MCF 10A (cell line): ENCODE measurements at regions not wholly inside any gene's neighbourhood (a gene's known extent, or its start where the extent isn't known, plus 50 kb on each side); places are given as distances from the start of the nearest gene placed in this dataset.
A peak's percentile ranks its signal among the peaks of the same experiment; 100 is the strongest.

Experiments
- BruUV-seq: library from RNA; stranded (reverse); fragments of 400-500 nt; replicated peaks from 2 replicates; lab custom pipeline; 2021; lab: Mats Ljungman, UMichigan
- CTCF ChIA-PET: fragments of 300-600 bp; sonication (Branson Sonifier 250); formaldehyde crosslinking; extraction: SDS; loops from one replicate; lab custom pipeline; 2021; ENCODE audit warnings: antibody characterized with exemption, inconsistent platforms; lab: Yijun Ruan, JAX
- POLR2A ChIA-PET: fragments of 300-600, 350-650 bp; sonication (Branson Sonifier 250); formaldehyde crosslinking; extraction: SDS; loops from one replicate; lab custom pipeline; 2020; ENCODE audit warnings: antibody characterized with exemption, inconsistent platforms; lab: Yijun Ruan, JAX
- DNase-seq: peaks from one replicate; pipeline ENCODE4 v3.0.0-alpha.2; 2018; ENCODE audit not compliant: unreplicated experiment
- H3K27ac Mint-ChIP-seq: one replicate; pipeline ENCODE4 v1.8.0; 2022; ENCODE audit warnings: mild to moderate bottlenecking, low read depth, mixed read lengths; ENCODE audit not compliant: unreplicated experiment
- H3K27me3 Mint-ChIP-seq: one replicate; pipeline ENCODE4 v1.8.0; 2022; ENCODE audit warnings: mixed read lengths; ENCODE audit not compliant: insufficient read depth, unreplicated experiment
- H3K36me3 Mint-ChIP-seq: one replicate; pipeline ENCODE4 v1.8.0; 2022; ENCODE audit warnings: mild to moderate bottlenecking, moderate library complexity, mixed read lengths; ENCODE audit not compliant: insufficient read depth, unreplicated experiment
- H3K4me1 Mint-ChIP-seq: one replicate; pipeline ENCODE4 v1.8.0; 2022; ENCODE audit warnings: mixed read lengths; ENCODE audit not compliant: insufficient read depth, unreplicated experiment
- H3K4me3 Mint-ChIP-seq: one replicate; pipeline ENCODE4 v1.8.0; 2022; ENCODE audit warnings: mild to moderate bottlenecking, moderate library complexity, mixed read lengths; ENCODE audit not compliant: unreplicated experiment
- H3K9me3 Mint-ChIP-seq: one replicate; pipeline ENCODE4 v1.8.0; 2022; ENCODE audit warnings: mixed read lengths; ENCODE audit not compliant: unreplicated experiment
- intact Hi-C: fragments of 100-400 bp; cut with micrococcal nuclease; formaldehyde crosslinking; loops from 2 replicates; pipeline ENCODE4 v1.14.1; 2022
- TF ChIP-seq, protein P1 (sequence below): fragments of 200-600 bp; IDR thresholded peaks from one replicate; pipeline ENCODE4 v1.8.0; 2022; ENCODE audit warnings: antibody characterized with exemption, mild to moderate bottlenecking; ENCODE audit not compliant: unreplicated experiment

DNA sequence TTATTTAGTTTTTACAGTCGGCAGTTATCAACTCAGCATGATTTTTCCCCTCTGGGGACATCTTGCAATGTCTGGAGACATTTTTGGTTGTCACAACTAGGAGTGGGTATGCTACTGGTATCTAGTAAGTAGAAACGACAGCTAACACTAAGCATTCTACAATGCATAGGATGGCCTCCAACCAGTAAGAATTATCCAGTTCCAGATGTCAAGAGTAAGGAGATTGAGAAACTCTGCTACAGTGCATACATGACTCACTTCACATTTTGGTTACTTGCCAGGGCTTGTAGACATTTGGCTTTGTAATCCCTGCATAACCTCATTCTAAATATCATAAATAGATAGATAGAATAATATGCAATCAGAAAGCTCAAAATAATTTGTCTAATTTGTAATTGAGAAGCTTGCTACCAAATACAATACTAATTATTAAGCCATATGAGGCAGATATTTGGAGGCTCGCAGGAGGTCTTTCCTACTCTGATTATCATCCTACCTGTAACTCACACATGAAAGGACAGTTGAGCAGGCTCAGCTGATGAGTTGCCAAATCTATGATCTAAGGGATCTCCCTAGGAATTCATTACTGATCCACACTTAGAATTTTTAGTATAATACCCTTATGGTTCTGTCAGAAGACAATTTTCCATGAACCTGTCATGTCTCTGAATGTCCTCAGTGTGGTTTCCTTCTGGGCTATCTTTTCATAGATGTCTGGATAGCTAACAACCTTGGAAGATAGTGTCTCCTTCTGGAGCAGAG is 346.9 kb upstream of the TLE4 start:
- CTCF ChIA-PET = interaction anchor here (0.6 to 1.3 kb wide), 4 partner anchors 9 to 307 kb away, joined by 3 read pairs; no protein-coding TSS in a partner anchor
- TF ChIP-seq, protein P1, sequence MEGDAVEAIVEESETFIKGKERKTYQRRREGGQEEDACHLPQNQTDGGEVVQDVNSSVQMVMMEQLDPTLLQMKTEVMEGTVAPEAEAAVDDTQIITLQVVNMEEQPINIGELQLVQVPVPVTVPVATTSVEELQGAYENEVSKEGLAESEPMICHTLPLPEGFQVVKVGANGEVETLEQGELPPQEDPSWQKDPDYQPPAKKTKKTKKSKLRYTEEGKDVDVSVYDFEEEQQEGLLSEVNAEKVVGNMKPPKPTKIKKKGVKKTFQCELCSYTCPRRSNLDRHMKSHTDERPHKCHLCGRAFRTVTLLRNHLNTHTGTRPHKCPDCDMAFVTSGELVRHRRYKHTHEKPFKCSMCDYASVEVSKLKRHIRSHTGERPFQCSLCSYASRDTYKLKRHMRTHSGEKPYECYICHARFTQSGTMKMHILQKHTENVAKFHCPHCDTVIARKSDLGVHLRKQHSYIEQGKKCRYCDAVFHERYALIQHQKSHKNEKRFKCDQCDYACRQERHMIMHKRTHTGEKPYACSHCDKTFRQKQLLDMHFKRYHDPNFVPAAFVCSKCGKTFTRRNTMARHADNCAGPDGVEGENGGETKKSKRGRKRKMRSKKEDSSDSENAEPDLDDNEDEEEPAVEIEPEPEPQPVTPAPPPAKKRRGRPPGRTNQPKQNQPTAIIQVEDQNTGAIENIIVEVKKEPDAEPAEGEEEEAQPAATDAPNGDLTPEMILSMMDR = no peak
- no peaks in the 10 kb centered on the region for H3K36me3 Mint-ChIP-seq
- POLR2A ChIA-PET = interaction anchor here (0.5 to 2.7 kb wide), 9 partner anchors 8 to 1017 kb away, joined by 3 to 17 read pairs (median 3); partner anchors contain the start of gene TLE4
- H3K27ac Mint-ChIP-seq = no peak overlapping the region
- no peaks in the 10 kb centered on the region for H3K9me3 Mint-ChIP-seq
- H3K4me1 Mint-ChIP-seq = peaks cover 29% of the 10 kb centered on the region
- intact Hi-C loops = loop anchor here (5.0 kb wide), 1 partner anchor 58 kb away; no protein-coding TSS in a partner anchor
- peak; percentile 96 for DNase-seq
- H3K27me3 Mint-ChIP-seq = no peaks in the 10 kb centered on the region
- no TSS peak for BruUV-seq
- no peak overlapping the region for H3K4me3 Mint-ChIP-seq

DNA sequence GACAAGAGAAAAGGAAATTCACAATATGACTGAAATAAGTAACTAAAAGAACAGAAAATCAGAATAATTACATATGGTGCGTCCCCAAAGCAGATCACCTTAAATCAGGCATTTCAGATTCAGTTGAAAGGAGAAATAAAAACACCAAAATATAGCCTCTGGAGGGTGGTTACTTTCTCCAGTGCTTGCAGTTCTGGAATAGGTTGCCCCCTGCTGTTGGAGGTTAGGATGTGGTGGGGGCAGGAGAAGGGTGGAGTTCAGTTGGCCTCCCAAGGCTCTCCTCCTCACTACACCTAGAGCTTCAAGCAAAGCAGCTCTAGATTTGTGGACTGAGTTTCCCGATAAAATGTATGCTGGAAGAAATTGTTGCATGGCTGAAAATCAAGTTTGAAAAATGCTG is 338.2 kb upstream of the TLE4 start:
- intact Hi-C loops = loop anchor here (1.0 to 2.0 kb wide), 2 partner anchors 103 to 631 kb away; no protein-coding TSS in a partner anchor
- H3K27me3 Mint-ChIP-seq = no peaks in the 10 kb centered on the region
- POLR2A ChIA-PET = no interaction called here
- DNase-seq = peak; percentile 65
- H3K36me3 Mint-ChIP-seq = no peaks in the 10 kb centered on the region
- no peaks in the 10 kb centered on the region for H3K9me3 Mint-ChIP-seq
- no peaks in the 10 kb centered on the region for H3K4me1 Mint-ChIP-seq
- H3K4me3 Mint-ChIP-seq = no peak overlapping the region
- BruUV-seq = no TSS peak
- CTCF ChIA-PET = interaction anchor here (0.6 to 1.8 kb wide), 12 partner anchors 8 to 797 kb away, joined by 3 to 11 read pairs (median 3); no protein-coding TSS in a partner anchor
- H3K27ac Mint-ChIP-seq = no peak overlapping the region
- TF ChIP-seq, protein P1 = peak; percentile 45

DNA sequence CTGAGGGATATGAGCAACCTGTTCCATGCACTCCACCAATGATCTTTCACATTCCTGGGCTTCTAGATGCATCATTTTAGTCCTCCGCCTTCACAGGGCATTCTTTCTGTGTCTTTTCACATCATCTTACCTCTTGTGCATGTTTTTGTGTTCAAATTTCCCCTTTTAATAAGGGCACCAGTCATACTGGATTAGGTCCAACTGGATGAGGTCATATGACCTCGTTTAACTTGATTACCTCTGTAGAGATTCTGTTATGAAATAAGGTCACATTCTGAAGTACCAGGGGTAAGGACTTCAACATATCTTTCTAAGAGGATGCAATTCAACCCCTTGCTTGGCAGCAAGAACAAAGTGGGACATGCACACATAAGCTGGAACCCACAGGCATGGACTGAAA is 335.3 kb upstream of the TLE4 start:
- Mint-ChIP-seq H3K36me3 (no peaks in the 10 kb centered on the region), H3K27me3 (no peaks in the 10 kb centered on the region), H3K27ac (no peak overlapping the region), H3K4me3 (no peak overlapping the region), H3K4me1 (no peaks in the 10 kb centered on the region), H3K9me3 (no peaks in the 10 kb centered on the region)
- POLR2A ChIA-PET = interaction anchor here (0.6 to 0.7 kb wide), 2 partner anchors 70 to 378 kb away, joined by 3 read pairs; no protein-coding TSS in a partner anchor
- CTCF ChIA-PET = interaction anchor here (1.2 to 1.6 kb wide), 2 partner anchors 35 to 908 kb away, joined by 3 read pairs; no protein-coding TSS in a partner anchor
- TF ChIP-seq, protein P1 = no peak
- intact Hi-C loops = no loop called here
- BruUV-seq = no TSS peak
- peak; percentile 11 for DNase-seq

DNA sequence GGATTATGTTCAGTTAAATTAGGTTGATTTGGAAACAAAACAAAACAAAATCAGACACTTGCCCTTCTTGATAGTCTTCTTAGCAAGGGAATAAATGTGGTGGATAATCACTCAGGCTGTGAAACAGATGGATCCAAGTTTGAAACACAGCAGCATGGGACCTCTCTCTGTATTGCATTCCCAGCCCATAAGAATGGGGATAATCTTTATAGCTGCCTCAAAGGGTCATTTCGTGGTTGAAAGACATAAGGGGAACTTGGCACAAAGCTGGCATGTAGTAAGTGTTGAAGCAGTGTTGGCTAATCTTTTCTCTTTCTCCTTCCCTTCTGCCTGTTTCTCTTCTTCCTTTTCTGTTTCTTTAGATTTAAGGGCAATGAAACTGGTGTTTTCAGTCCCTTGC is 333.9 kb upstream of the TLE4 start:
- Mint-ChIP-seq H3K4me1 (peaks cover 8% of the 10 kb centered on the region), H3K4me3 (no peak overlapping the region), H3K27ac (no peak overlapping the region), H3K36me3 (no peaks in the 10 kb centered on the region), H3K9me3 (no peaks in the 10 kb centered on the region), H3K27me3 (no peaks in the 10 kb centered on the region)
- intact Hi-C loops = no loop called here
- ChIA-PET POLR2A (interaction anchor here (1.1 kb wide), 1 partner anchor 21 kb away, joined by 3 read pairs; no protein-coding TSS in a partner anchor), CTCF (no interaction called here)
- no TSS peak for BruUV-seq
- TF ChIP-seq, protein P1 = no peak
- no peak for DNase-seq
